K562 (cell line): ENCODE measurements at regions not wholly inside any gene's neighbourhood (a gene's known extent, or its start where the extent isn't known, plus 50 kb on each side); places are given as distances from the start of the nearest gene placed in this dataset.

Experiments
- ATAC-seq: fragments of 200-7000 bp; cut with Tn5 transposase; 3 replicates; pipeline ENCODE4 v1.9.1; 2020; ENCODE audit warnings: moderate library complexity
- BruUV-seq: library from RNA; stranded (reverse); fragments of 400-500 nt; replicated peaks from 2 replicates; lab custom pipeline; 2021; lab: Mats Ljungman, UMichigan
- CTCF ChIA-PET: fragments of 300-600 bp; formaldehyde crosslinking; extraction: SDS; loops from one replicate; lab custom pipeline; 2021; ENCODE audit warnings: low intra/inter-chr PET ratio; lab: Yijun Ruan, JAX
- POLR2A ChIA-PET: fragments of 300-600, 350-650 bp; sonication (Branson Sonifier 250); formaldehyde crosslinking; extraction: SDS; loops from one replicate; lab custom pipeline; 2021; ENCODE audit warnings: antibody characterized with exemption, inconsistent platforms; lab: Yijun Ruan, JAX
- DNase-seq, 4 experiments: peaks; one replicate each; pipeline versions ENCODE4 v3.0.0 to v3.0.0-alpha.2; 2011 to 2018; ENCODE audit warnings: low spot score in 3 of 4, mixed read lengths in 3 of 4; ENCODE audit errors: extremely low read depth in 1 of 4
- FAIRE-seq: peaks from 2 replicates; lab custom pipeline; 2011; peaks lifted over from hg19 to GRCh38; lab: Jason Lieb, UNC
- H2AFZ ChIP-seq: 2 replicates; pipeline ENCODE4 v1.6.0; 2011; ENCODE audit warnings: low read depth, low read length, control low read depth, inconsistent platforms
- H3K27ac ChIP-seq: fragments of 200-600 bp; 3 replicates; pipeline ENCODE4 v1.8.0; 2011; ENCODE audit warnings: low read depth, mild to moderate bottlenecking, control low read depth, inconsistent platforms, low read length, moderate library complexity, mixed read lengths; ENCODE audit errors: extremely low read depth
- H3K27me3 ChIP-seq, 2 experiments: fragments of 300-600 bp in 1 of 2; 2 replicates in 1 of 2; 3 replicates in 1 of 2; pipeline versions ENCODE4 v1.6.0 to v1.8.0; 2011; ENCODE audit warnings: inconsistent platforms in 2 of 2, low read length in 2 of 2, mild to moderate bottlenecking in 1 of 2, mixed read lengths in 1 of 2, moderate library complexity in 1 of 2; ENCODE audit not compliant: control insufficient read depth in 2 of 2, insufficient read depth in 2 of 2
- H3K36me3 ChIP-seq: fragments of 300-600 bp; 3 replicates; pipeline ENCODE4 v1.8.0; 2011; ENCODE audit warnings: mild to moderate bottlenecking, low read length, inconsistent platforms; ENCODE audit not compliant: control insufficient read depth, insufficient read depth
- H3K4me1 ChIP-seq, 2 experiments: fragments of 200-600 bp in 1 of 2; replicated peaks in 1 of 2; 2 replicates in 1 of 2; 3 replicates in 1 of 2; pipeline versions ENCODE4 v1.5.1 to v1.8.0; 2011; ENCODE audit warnings: inconsistent platforms in 2 of 2, low read length in 2 of 2, mild to moderate bottlenecking in 1 of 2, mixed read lengths in 1 of 2, moderate library complexity in 1 of 2; ENCODE audit not compliant: control insufficient read depth in 2 of 2, insufficient read depth in 2 of 2
- H3K4me2 ChIP-seq: 2 replicates; pipeline ENCODE4 v1.6.1; 2011; ENCODE audit warnings: low read length, control low read depth, inconsistent platforms, mixed read lengths; ENCODE audit not compliant: insufficient read depth
- H3K4me3 ChIP-seq: fragments of 200-600 bp; sonication (generic), shearing (Covaris generic); 2 replicates; pipeline ENCODE4 v1.5.1; 2016; ENCODE audit warnings: control low read depth, inconsistent platforms
- H3K79me2 ChIP-seq: fragments of 200-600 bp; 3 replicates; pipeline ENCODE4 v1.8.0; 2011; ENCODE audit warnings: low read length, inconsistent platforms; ENCODE audit not compliant: control insufficient read depth, insufficient read depth
- H3K9ac ChIP-seq, 2 experiments: 2 replicates each; pipeline versions ENCODE4 v1.6.0 to v1.6.1; 2011; ENCODE audit warnings: low read depth in 2 of 2, low read length in 2 of 2, control low read depth in 1 of 2, inconsistent platforms in 1 of 2, mild to moderate bottlenecking in 1 of 2, mixed read lengths in 1 of 2; ENCODE audit not compliant: insufficient read depth in 1 of 2
- H3K9me1 ChIP-seq: one replicate; pipeline ENCODE4 v1.6.0; 2011; ENCODE audit warnings: inconsistent platforms, mild to moderate bottlenecking, low read length, moderate library complexity; ENCODE audit not compliant: control insufficient read depth, insufficient read depth
- H3K9me3 ChIP-seq: replicated peaks from 2 replicates; pipeline ENCODE4 v1.5.1; 2011; ENCODE audit warnings: low read depth, low read length, inconsistent platforms; ENCODE audit not compliant: control insufficient read depth, insufficient read depth
- H4K20me1 ChIP-seq: replicated peaks from 2 replicates; pipeline ENCODE4 v1.6.1; 2011; ENCODE audit warnings: low read length, inconsistent platforms, mixed read lengths; ENCODE audit not compliant: control insufficient read depth, insufficient read depth
- IFI16 ChIP-seq: fragments of 250-450 bp; sonication (Bioruptor Pico); IDR thresholded peaks from 2 replicates; pipeline ENCODE4 v2.1.2; 2022; ENCODE audit warnings: mild to moderate bottlenecking, inconsistent platforms
- PRMT5 ChIP-seq: sonication (generic); formaldehyde crosslinking; IDR thresholded peaks from 2 replicates; pipeline ENCODE4 v1.5.0; 2020; ENCODE audit warnings: missing genetic modification reagents
- SIRT6 ChIP-seq: IDR thresholded peaks from one replicate; pipeline ENCODE4 v1.6.1; 2012; ENCODE audit warnings: low read depth, mild to moderate bottlenecking, control low read depth, inconsistent platforms, low read length, moderate library complexity
- TBL1XR1 ChIP-seq, 2 experiments: IDR thresholded peaks; 2 replicates each; pipeline ENCODE4 v1.6.1; 2012; ENCODE audit warnings: improper control_type of control experiment in 2 of 2, low read length in 2 of 2, mild to moderate bottlenecking in 1 of 2
- ZC3H8 ChIP-seq: fragments of 450-650 bp; IDR thresholded peaks from 2 replicates; pipeline ENCODE4 v1.6.1; 2017
- ZHX1 ChIP-seq: fragments of 150-350 bp; conservative IDR thresholded peaks from 2 replicates; pipeline ENCODE4 v1.6.1; 2014; ENCODE audit warnings: low read length
- ZNF184 ChIP-seq: sonication (generic); formaldehyde crosslinking; IDR thresholded peaks from 2 replicates; pipeline ENCODE4 v1.5.0; 2020; ENCODE audit warnings: missing genetic modification reagents
- ZNF354B ChIP-seq: fragments of 250-450 bp; sonication (Bioruptor Pico); IDR thresholded peaks from 2 replicates; pipeline ENCODE4 v1.4.0; 2020
- ZNF584 ChIP-seq: fragments of 200-800 bp; sonication (Bioruptor generic); IDR thresholded peaks from 2 replicates; pipeline ENCODE4 v1.6.1; 2016; ENCODE audit warnings: low read depth, mild to moderate bottlenecking, missing genetic modification characterization, missing compliant biosample characterization
- WGBS: fragments of 100-300 bp; shearing (Covaris generic); methylation state at CpG from one replicate; pipeline ENCODE4 v1.1.6; 2016; ENCODE audit warnings: low coverage, mixed read lengths; ENCODE audit not compliant: insufficient coverage; ENCODE audit errors: missing lambda C conversion rate; 5-methylcytosine and 5-hydroxymethylcytosine counted together
- in situ Hi-C: fragments of 300-500 bp; cut with MboI; formaldehyde crosslinking; loops from 4 replicates; pipeline ENCODE4 v1.15.0; 2018; ENCODE audit warnings: inconsistent platforms, mixed read lengths
- intact Hi-C: fragments of 100-400 bp; cut with micrococcal nuclease; formaldehyde crosslinking; loops from 2 replicates; pipeline ENCODE4 v1.14.2; 2022

GRCh38 chr15:89405494-89405893 is 70.9 kb upstream of the POLG start:
- in situ Hi-C loops = loop anchor here (5.0 kb wide), 1 partner anchor 43 kb away; no protein-coding TSS in a partner anchor
- no peaks in the 10 kb centered on the region for H3K9me3 ChIP-seq
- POLR2A ChIA-PET = interaction anchor here (0.8 kb wide), 1 partner anchor 84 kb away, joined by 4 read pairs; no protein-coding TSS in a partner anchor
- H3K4me3 ChIP-seq = no peak overlapping the region
- H4K20me1 ChIP-seq = peaks cover 4% of the 10 kb centered on the region; the same call in 1 of the 2 replicates
- H3K9me1 ChIP-seq = no peaks in the 10 kb centered on the region
- no peak for DNase-seq
- 13% methylated on average over 9 of the region's 9 CpGs for WGBS
- TF ChIP-seq IFI16 (CRISPR knock-in tag) = no peak
- no peak for TF ChIP-seq ZC3H8
- no peak for TF ChIP-seq PRMT5
- TF ChIP-seq TBL1XR1 (IDR thresholded peaks at IDR 0.05; ENCODE audit: low read length in 2 of 2) = no peak
- TF ChIP-seq ZNF584 (CRISPR knock-in tag) = no peak
- no peak for TF ChIP-seq ZNF184 (CRISPR knock-in tag)
- no peak for TF ChIP-seq SIRT6
- TF ChIP-seq ZHX1 = no peak
- TF ChIP-seq ZNF354B = no peak
- TF ChIP-seq, all 486 proteins: peak for 0
- no peak overlapping the region for H2AFZ ChIP-seq
- intact Hi-C loops = no loop called here
- no peaks in the 10 kb centered on the region for H3K79me2 ChIP-seq
- no peak overlapping the region for H3K9ac ChIP-seq
- ATAC-seq = no peak
- no peaks in the 10 kb centered on the region for H3K36me3 ChIP-seq
- peaks cover 50 to 72% of the 10 kb centered on the region in 2 experiments for H3K27me3 ChIP-seq
- H3K4me2 ChIP-seq = no peak overlapping the region
- H3K4me1 ChIP-seq = peaks cover 0 to 22% of the 10 kb centered on the region in 2 experiments; a peak in 1 of 5 replicates
- CTCF ChIA-PET = no interaction called here
- FAIRE-seq = no peak
- no peak overlapping the region for H3K27ac ChIP-seq
- no TSS peak for BruUV-seq
